ENCODE measurements at regions not wholly inside any gene's neighbourhood (a gene's known extent, or its start where the extent isn't known, plus 50 kb on each side); places are given as distances from the start of the nearest gene placed in this dataset.
"Not testable (repeated sequence)": the region's sequence is repeated elsewhere in the genome, so short reads cannot be mapped to it uniquely, and the experiment has no call there.

GRCh38 chr18:10134204-10134603, 220.4 kb downstream of the VAPA start:
- no peak overlapping the region for H2AFZ ChIP-seq
- no peak overlapping the region for H3K4me2 ChIP-seq
- 0 out of 2 replicates have a peak, but pooled peaks cover 3% of the 10 kb centered on the region for H3K9me2 ChIP-seq (ENCODE audit: insufficient read depth)
- no peaks in the 10 kb centered on the region for H3K79me2 ChIP-seq (ENCODE audit: low read depth)
- no peak for DNase-seq
- no TSS peak for BruUV-seq (replicated peaks)
- no peak overlapping the region for H3K4me3 ChIP-seq
- no peaks in the 10 kb centered on the region for H3K9me3 ChIP-seq (ENCODE audit: insufficient read depth, low read depth)
- no peaks in the 10 kb centered on the region for H3K27me3 ChIP-seq (ENCODE audit: insufficient read depth, low read depth)
- intact Hi-C loops (cut with micrococcal nuclease; ENCODE audit: unreplicated experiment) = no loop called here
- H3F3A ChIP-seq (ENCODE audit: insufficient read depth, low read depth) = peaks cover 3% of the 10 kb centered on the region
- no peaks in the 10 kb centered on the region for H3K36me3 ChIP-seq (ENCODE audit: low read depth)
- TF ChIP-seq CTCF (conservative IDR thresholded peaks at IDR 0.05) = no peak
- no peak for TF ChIP-seq EZH2 (IDR thresholded peaks at IDR 0.05; ENCODE audit: low read depth)
- H3K4me1 ChIP-seq (replicated peaks; ENCODE audit: insufficient read depth) = peaks cover 8% of the 10 kb centered on the region
- H3K27ac ChIP-seq = no peak overlapping the region
- ChIA-PET POLR2A (ENCODE audit: unreplicated experiment) (no interaction called here), CTCF (no interaction called here)
- H4K20me1 ChIP-seq (ENCODE audit: insufficient read depth) = no peaks in the 10 kb centered on the region

- POLR2A ChIA-PET (ENCODE audit: unreplicated experiment); H3K27ac ChIP-seq; CTCF ChIA-PET; BruUV-seq (replicated peaks); H3K9me3 ChIP-seq (ENCODE audit: insufficient read depth, low read depth); DNase-seq; H3K36me3 ChIP-seq (ENCODE audit: low read depth); H3K27me3 ChIP-seq (ENCODE audit: insufficient read depth, low read depth); H3K4me2 ChIP-seq; H3F3A ChIP-seq (ENCODE audit: insufficient read depth, low read depth); intact Hi-C loops (cut with micrococcal nuclease; ENCODE audit: unreplicated experiment); H2AFZ ChIP-seq; H3K79me2 ChIP-seq (ENCODE audit: low read depth); H4K20me1 ChIP-seq (ENCODE audit: insufficient read depth); H3K4me3 ChIP-seq; H3K9me2 ChIP-seq (ENCODE audit: insufficient read depth): not testable (repeated sequence)
- H3K4me1 ChIP-seq (replicated peaks; ENCODE audit: insufficient read depth) = peaks cover 13% of the 10 kb centered on the region
These were observed 220.9 kb downstream of the VAPA start for GRCh38 chr18:10134749-10135148.

- H4K20me1 ChIP-seq (ENCODE audit: insufficient read depth) = no peaks in the 10 kb centered on the region
- intact Hi-C loops (cut with micrococcal nuclease; ENCODE audit: unreplicated experiment) = no loop called here
- no peak overlapping the region for H2AFZ ChIP-seq
- peaks cover 20% of the 10 kb centered on the region for H3K4me1 ChIP-seq (replicated peaks; ENCODE audit: insufficient read depth)
- H3F3A ChIP-seq (ENCODE audit: insufficient read depth, low read depth) = peaks cover 15% of the 10 kb centered on the region
- no peaks in the 10 kb centered on the region for H3K79me2 ChIP-seq (ENCODE audit: low read depth)
- POLR2A ChIA-PET (ENCODE audit: unreplicated experiment) = no interaction called here
- DNase-seq = no peak
- no peaks in the 10 kb centered on the region for H3K36me3 ChIP-seq (ENCODE audit: low read depth)
- H3K4me2 ChIP-seq = no peak overlapping the region
- no peaks in the 10 kb centered on the region for H3K9me3 ChIP-seq (ENCODE audit: insufficient read depth, low read depth)
- BruUV-seq (replicated peaks) = no TSS peak
- no peak overlapping the region for H3K4me3 ChIP-seq
- CTCF ChIA-PET = no interaction called here
- no peak overlapping the region for H3K27ac ChIP-seq
- H3K27me3 ChIP-seq (ENCODE audit: insufficient read depth, low read depth) = no peaks in the 10 kb centered on the region
- TF ChIP-seq EZH2 (IDR thresholded peaks at IDR 0.05; ENCODE audit: low read depth) (no peak), CTCF (conservative IDR thresholded peaks at IDR 0.05) (no peak)
- H3K9me2 ChIP-seq (ENCODE audit: insufficient read depth) = 0 out of 2 replicates have a peak, but pooled peaks cover 3% of the 10 kb centered on the region
These were observed 221.6 kb downstream of the VAPA start for GRCh38 chr18:10135302-10135926.

- DNase-seq = no peak
- Histone ChIP-seq H3K4me1 (replicated peaks; ENCODE audit: insufficient read depth) (peaks cover 44% of the 10 kb centered on the region), H3K4me2 (no peak overlapping the region), H3K9me2 (ENCODE audit: insufficient read depth) (0 out of 2 replicates have a peak, but pooled peaks cover 3% of the 10 kb centered on the region), H3K36me3 (ENCODE audit: low read depth) (no peaks in the 10 kb centered on the region), H3K9me3 (ENCODE audit: insufficient read depth, low read depth) (no peaks in the 10 kb centered on the region), H3K27me3 (ENCODE audit: insufficient read depth, low read depth) (no peaks in the 10 kb centered on the region), H3K4me3 (no peak overlapping the region), H4K20me1 (ENCODE audit: insufficient read depth) (no peaks in the 10 kb centered on the region), H3K27ac (peak overlapping the region; percentile 93; the same call in 1 of the 2 replicates), H3K79me2 (ENCODE audit: low read depth) (no peaks in the 10 kb centered on the region), H2AFZ (no peak overlapping the region), H3F3A (ENCODE audit: insufficient read depth, low read depth) (peaks cover 32% of the 10 kb centered on the region)
- no peak for TF ChIP-seq CTCF (conservative IDR thresholded peaks at IDR 0.05)
- no peak for TF ChIP-seq EZH2 (IDR thresholded peaks at IDR 0.05; ENCODE audit: low read depth)
- CTCF ChIA-PET = no interaction called here
- POLR2A ChIA-PET (ENCODE audit: unreplicated experiment) = no interaction called here
- no TSS peak for BruUV-seq (replicated peaks)
- intact Hi-C loops (cut with micrococcal nuclease; ENCODE audit: unreplicated experiment) = no loop called here
These were observed 224.9 kb downstream of the VAPA start for GRCh38 chr18:10138719-10139118.
